Fibroblast of mammary gland (primary cell): ENCODE measurements at regions not wholly inside any gene's neighbourhood (a gene's known extent, or its start where the extent isn't known, plus 50 kb on each side); places are given as distances from the start of the nearest gene placed in this dataset.

Experiments used
- DNase-seq: peaks from one replicate; pipeline ENCODE4 v3.0.0-alpha.2; 2010; ENCODE audit warnings: low read depth
- H3K4me3 ChIP-seq: 2 replicates; pipeline ENCODE4 v1.5.1; 2011; ENCODE audit warnings: low read depth, mild to moderate bottlenecking, low read length, moderate library complexity; ENCODE audit not compliant: control insufficient read depth
- TF ChIP-seq, protein P1 (sequence below): conservative IDR thresholded peaks from 2 replicates; pipeline ENCODE4 v1.5.1; 2011; ENCODE audit warnings: low read depth, low read length, inconsistent platforms; ENCODE audit not compliant: control insufficient read depth, insufficient read depth

DNA sequence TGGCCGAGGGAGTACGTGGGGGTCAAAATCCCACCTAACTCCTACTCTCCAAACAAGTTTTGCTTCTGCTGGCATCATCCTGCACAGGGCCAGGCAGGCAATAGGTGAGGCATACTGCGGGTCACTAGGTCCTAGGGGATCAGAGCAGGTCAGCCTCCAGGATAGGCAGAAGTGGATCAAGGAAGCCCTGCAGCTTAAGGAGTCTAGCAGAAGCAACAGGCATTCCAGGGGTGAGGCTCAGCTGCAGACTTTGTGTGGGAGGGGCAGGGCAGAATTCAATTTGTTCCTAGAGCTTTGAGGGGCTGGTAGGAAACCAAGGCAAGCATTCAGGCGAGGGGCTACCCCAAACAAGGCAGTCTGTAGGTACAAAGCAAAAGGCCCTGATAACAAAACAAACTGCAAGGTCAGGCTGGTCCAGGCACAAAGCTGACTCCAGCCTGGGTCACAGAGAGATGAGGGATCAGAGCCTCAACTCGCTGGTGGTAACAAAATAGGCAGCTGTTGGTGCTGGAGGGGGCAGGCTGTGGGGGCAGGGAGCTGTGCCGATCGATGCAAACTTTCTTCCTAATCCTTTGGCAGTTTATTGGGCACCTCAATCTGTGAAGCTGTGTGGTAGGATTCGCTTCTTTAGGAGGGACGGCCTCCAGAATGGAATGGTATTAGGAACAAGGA lies 80.2 kb upstream of the CALM2 start:
- TF ChIP-seq, protein P1, sequence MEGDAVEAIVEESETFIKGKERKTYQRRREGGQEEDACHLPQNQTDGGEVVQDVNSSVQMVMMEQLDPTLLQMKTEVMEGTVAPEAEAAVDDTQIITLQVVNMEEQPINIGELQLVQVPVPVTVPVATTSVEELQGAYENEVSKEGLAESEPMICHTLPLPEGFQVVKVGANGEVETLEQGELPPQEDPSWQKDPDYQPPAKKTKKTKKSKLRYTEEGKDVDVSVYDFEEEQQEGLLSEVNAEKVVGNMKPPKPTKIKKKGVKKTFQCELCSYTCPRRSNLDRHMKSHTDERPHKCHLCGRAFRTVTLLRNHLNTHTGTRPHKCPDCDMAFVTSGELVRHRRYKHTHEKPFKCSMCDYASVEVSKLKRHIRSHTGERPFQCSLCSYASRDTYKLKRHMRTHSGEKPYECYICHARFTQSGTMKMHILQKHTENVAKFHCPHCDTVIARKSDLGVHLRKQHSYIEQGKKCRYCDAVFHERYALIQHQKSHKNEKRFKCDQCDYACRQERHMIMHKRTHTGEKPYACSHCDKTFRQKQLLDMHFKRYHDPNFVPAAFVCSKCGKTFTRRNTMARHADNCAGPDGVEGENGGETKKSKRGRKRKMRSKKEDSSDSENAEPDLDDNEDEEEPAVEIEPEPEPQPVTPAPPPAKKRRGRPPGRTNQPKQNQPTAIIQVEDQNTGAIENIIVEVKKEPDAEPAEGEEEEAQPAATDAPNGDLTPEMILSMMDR = no peak
- DNase-seq = no peak
- no peak overlapping the region for H3K4me3 ChIP-seq

GRCh38 chr2:47255794-47256193 lies 79.5 kb upstream of the CALM2 start:
- no peak for DNase-seq
- no peak overlapping the region for H3K4me3 ChIP-seq
- TF ChIP-seq, protein P1 = no peak

- no peak overlapping the region for H3K4me3 ChIP-seq
- TF ChIP-seq, protein P1 = no peak
- no peak for DNase-seq
Observed at GRCh38 chr2:47254464-47254863, 78.2 kb upstream of the CALM2 start.

DNA sequence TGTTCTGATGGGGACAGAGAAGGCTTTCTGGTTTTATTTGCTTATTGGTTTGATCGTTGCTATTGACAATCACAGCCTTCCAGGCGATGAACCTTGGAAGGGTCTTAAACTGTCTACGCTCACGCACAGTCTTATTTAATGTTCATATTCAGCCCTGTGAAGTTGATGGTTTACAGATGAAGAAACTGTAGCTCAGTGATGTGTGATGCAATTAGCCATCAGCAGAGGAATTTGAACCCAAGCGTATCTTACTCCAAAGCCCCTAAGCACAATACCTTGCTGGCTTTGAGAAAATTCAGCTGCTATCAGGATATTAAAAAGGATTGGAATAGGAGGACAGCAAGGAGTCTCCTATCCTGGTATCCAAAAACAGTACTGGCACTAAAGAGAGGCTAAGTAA lies 77.1 kb upstream of the CALM2 start:
- H3K4me3 ChIP-seq = no peak overlapping the region
- no peak for DNase-seq
- TF ChIP-seq, protein P1 = no peak

GRCh38 chr2:47251404-47251675 lies 75.0 kb upstream of the CALM2 start:
- no peak for DNase-seq
- TF ChIP-seq, protein P1 = no peak
- no peak overlapping the region for H3K4me3 ChIP-seq

DNA sequence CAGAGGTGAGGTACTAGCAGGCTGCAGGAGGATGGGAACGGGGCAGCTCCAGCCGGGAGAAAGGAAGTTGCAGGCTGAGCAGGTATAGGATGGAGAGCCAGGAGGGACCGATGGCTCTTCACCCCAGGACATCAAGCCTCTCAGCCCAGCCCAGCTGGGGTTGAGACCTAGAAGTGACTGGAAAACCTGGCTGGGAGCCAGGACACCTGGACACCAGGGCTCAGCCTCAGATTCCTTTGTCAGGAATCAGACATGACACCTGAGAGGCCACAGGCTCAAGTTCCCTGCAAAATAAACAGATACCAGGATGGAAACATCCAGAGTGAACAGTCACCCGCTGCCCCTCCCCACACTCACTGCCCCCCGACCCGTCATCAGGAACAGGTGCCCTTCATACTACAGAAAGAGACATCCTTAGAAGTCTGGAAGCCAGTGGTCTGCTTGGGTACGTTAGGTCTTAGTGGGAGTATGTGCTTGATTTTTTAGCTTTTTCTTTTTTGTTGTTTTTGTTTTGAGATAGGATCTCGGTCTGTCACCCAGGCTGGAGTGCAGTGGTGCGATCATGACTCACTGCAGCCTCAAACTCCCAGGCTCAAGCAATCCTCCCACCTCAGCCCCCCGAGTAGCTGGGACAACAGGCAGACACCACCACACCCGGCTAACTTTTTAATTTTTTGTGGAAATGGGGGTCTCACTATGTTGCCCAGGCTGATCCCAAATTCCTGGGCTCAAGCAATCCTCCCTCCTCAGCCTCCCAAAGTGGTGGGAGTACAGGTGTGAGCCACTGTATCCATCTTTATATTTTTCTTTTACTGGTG lies 74.5 kb upstream of the CALM2 start:
- TF ChIP-seq, protein P1 = no peak
- no peak for DNase-seq
- no peak overlapping the region for H3K4me3 ChIP-seq
